Small intestine (tissue), 7 donors: ENCODE measurements at regions not wholly inside any gene's neighbourhood (a gene's known extent, or its start where the extent isn't known, plus 50 kb on each side); places are given as distances from the start of the nearest gene placed in this dataset.

Source experiments
- DNase-seq, 2 donors: peaks; one replicate each; pipeline versions ENCODE4 v3.0.0 to v3.0.0-alpha.2; 2013
- FAIRE-seq: peaks from 2 replicates; lab custom pipeline; 2012; peaks lifted over from hg19 to GRCh38; lab: Jason Lieb, UNC
- H3K27ac ChIP-seq, 3 donors: one replicate each; pipeline ENCODE4 v1.5.1; 2013; ENCODE audit warnings: low read length in 2 of 3, mild to moderate bottlenecking in 2 of 3, control low read depth in 1 of 3, inconsistent platforms in 1 of 3, low read depth in 1 of 3, moderate library complexity in 1 of 3
- H3K27me3 ChIP-seq, 3 donors: one replicate each; pipeline ENCODE4 v1.6.1; 2013; ENCODE audit warnings: low read length in 3 of 3, inconsistent platforms in 1 of 3; ENCODE audit not compliant: control insufficient read depth in 3 of 3, insufficient read depth in 3 of 3
- H3K36me3 ChIP-seq, 3 donors: one replicate each; pipeline ENCODE4 v1.6.1; 2013; ENCODE audit warnings: low read length in 3 of 3, inconsistent platforms in 1 of 3, low read depth in 1 of 3, mild to moderate bottlenecking in 1 of 3, moderate library complexity in 1 of 3; ENCODE audit not compliant: control insufficient read depth in 3 of 3, insufficient read depth in 2 of 3
- H3K4me1 ChIP-seq, 3 donors: one replicate each; pipeline ENCODE4 v1.6.1; 2013; ENCODE audit warnings: low read length in 2 of 3, inconsistent platforms in 1 of 3, low read depth in 1 of 3, mild to moderate bottlenecking in 1 of 3, moderate library complexity in 1 of 3; ENCODE audit not compliant: control insufficient read depth in 3 of 3, insufficient read depth in 2 of 3
- H3K4me3 ChIP-seq, 3 donors: one replicate each; pipeline ENCODE4 v1.5.1; 2013; ENCODE audit warnings: low read length in 3 of 3, control low read depth in 1 of 3, inconsistent platforms in 1 of 3, low read depth in 1 of 3, mild to moderate bottlenecking in 1 of 3, moderate library complexity in 1 of 3
- H3K9me3 ChIP-seq, 2 donors: one replicate each; pipeline ENCODE4 v1.6.1; 2013; ENCODE audit warnings: low read depth in 1 of 2, low read length in 1 of 2; ENCODE audit not compliant: control insufficient read depth in 2 of 2, insufficient read depth in 1 of 2
- WGBS, 3 donors: extraction: QIAGEN DNeasy Blood & Tissue Kit; methylation state at CpG; one replicate each; pipeline ENCODE4 v1.1.7; 2013; 5-methylcytosine and 5-hydroxymethylcytosine counted together
- donor health status: healthy with polysubstance abuse.
- donor health status: control.
- donor health status: control.
- donor health status: Bipolar disorder and iron deficiency.
- donor health status: healthy.

GRCh38 chr4:121439669-121440068 is 58.9 kb upstream of the QRFPR start:
- Histone ChIP-seq H3K36me3 (no peaks in the 10 kb centered on the region), H3K4me1 (no peaks in the 10 kb centered on the region), H3K9me3 (peaks cover 0 to 17% of the 10 kb centered on the region in 2 donors), H3K27ac (no peak overlapping the region), H3K27me3 (no peaks in the 10 kb centered on the region), H3K4me3 (no peak overlapping the region)
- WGBS, 3 donors = 90 to 100% (median 94%) methylated on average over 1 of the region's 1 CpG
- no peak for DNase-seq
- FAIRE-seq = no peak
